A549 (cell line): ENCODE measurements at regions not wholly inside any gene's neighbourhood (a gene's known extent, or its start where the extent isn't known, plus 50 kb on each side); places are given as distances from the start of the nearest gene placed in this dataset.
A peak's percentile ranks its signal among the peaks of the same experiment; 100 is the strongest.

Experiments used
- ATAC-seq, 2 experiments: fragments of 200-7000 bp in 1 of 2; fragments of >200 bp in 1 of 2; cut with Nextera tagmentation in 1 of 2; cut with Tn5 transposase in 1 of 2; 3 replicates each; pipeline versions ENCODE4 v1.8.0 to v1.9.1; 2018 to 2020; ENCODE audit warnings: mild to moderate bottlenecking in 1 of 2, moderate library complexity in 1 of 2
- CTCF ChIA-PET: fragments of 300-600 bp; sonication (Branson Sonifier 250); formaldehyde crosslinking; extraction: SDS; loops from one replicate; lab custom pipeline; 2021; ENCODE audit warnings: antibody characterized with exemption, inconsistent platforms; lab: Yijun Ruan, JAX
- POLR2A ChIA-PET: fragments of 350-600 bp; formaldehyde crosslinking; extraction: SDS; loops from one replicate; lab custom pipeline; 2021; ENCODE audit warnings: antibody characterized with exemption, inconsistent platforms; lab: Yijun Ruan, JAX
- DNase-seq, 2 experiments: peaks; one replicate each; pipeline versions ENCODE4 v3.0.0 to v3.0.0-alpha.2; 2011 to 2016; ENCODE audit warnings: low read depth in 1 of 2, low spot score in 1 of 2
- FAIRE-seq: peaks from 2 replicates; lab custom pipeline; 2011; peaks lifted over from hg19 to GRCh38; lab: Jason Lieb, UNC
- H3K27ac ChIP-seq, 2 experiments: fragments of >200 bp; sonication (Bioruptor Twin); formaldehyde crosslinking; 3 replicates each; pipeline ENCODE4 v1.5.1; 2016 to 2017
- H3K4me1 ChIP-seq: fragments of >200 bp; sonication (Bioruptor Twin); formaldehyde crosslinking; 3 replicates; pipeline ENCODE4 v1.6.1; 2016
- H3K4me2 ChIP-seq: fragments of >200 bp; sonication (Bioruptor Twin); formaldehyde crosslinking; 3 replicates; pipeline ENCODE4 v1.6.1; 2016
- H3K4me3 ChIP-seq: fragments of >200 bp; sonication (Bioruptor Twin); formaldehyde crosslinking; 3 replicates; pipeline ENCODE4 v1.5.1; 2016
- H3K9me3 ChIP-seq: fragments of >200 bp; sonication (Bioruptor Twin); formaldehyde crosslinking; 3 replicates; pipeline ENCODE4 v1.6.1; 2016
- BHLHE40 ChIP-seq: IDR thresholded peaks from 2 replicates; pipeline ENCODE4 v1.6.1; 2012; ENCODE audit warnings: low read depth, low read length, inconsistent platforms
- CHD2 ChIP-seq: fragments of 150-350 bp; IDR thresholded peaks from 2 replicates; pipeline ENCODE4 v1.6.1; 2014; ENCODE audit warnings: low read length; ENCODE audit not compliant: partially characterized antibody
- EP300 ChIP-seq, 2 experiments: fragments of >200 bp; sonication (Bioruptor Twin); formaldehyde crosslinking; IDR thresholded peaks; 2 replicates in 1 of 2; 3 replicates in 1 of 2; pipeline ENCODE4 v1.6.1; 2016 to 2017
- ESRRA ChIP-seq: fragments of 150-350 bp; IDR thresholded peaks from 2 replicates; pipeline ENCODE4 v1.6.1; 2014; ENCODE audit warnings: mild to moderate bottlenecking, low read length, borderline replicate concordance
- FOXS1 ChIP-seq: fragments of 250-450 bp; sonication (Bioruptor Pico); IDR thresholded peaks from 2 replicates; pipeline ENCODE4 v1.5.0; 2020; ENCODE audit warnings: mild to moderate bottlenecking, moderate library complexity
- HMGXB4 ChIP-seq: fragments of 250-450 bp; sonication (Bioruptor Pico); IDR thresholded peaks from 2 replicates; pipeline ENCODE4 v1.5.0; 2021; ENCODE audit warnings: mild to moderate bottlenecking, moderate library complexity, borderline replicate concordance
- HOXB13 ChIP-seq: fragments of 250-450 bp; sonication (Bioruptor Pico); IDR thresholded peaks from 2 replicates; pipeline ENCODE4 v1.5.0; 2020; ENCODE audit warnings: low read depth, mild to moderate bottlenecking, moderate library complexity
- JUN ChIP-seq, 2 experiments: fragments of >200 bp; sonication (Bioruptor Twin); formaldehyde crosslinking; IDR thresholded peaks; 2 replicates in 1 of 2; 3 replicates in 1 of 2; pipeline ENCODE4 v1.6.1; 2016 to 2017
- JUNB ChIP-seq: fragments of >200 bp; sonication (Bioruptor Twin); formaldehyde crosslinking; IDR thresholded peaks from 2 replicates; pipeline ENCODE4 v1.6.1; 2016
- KDM1A ChIP-seq: fragments of 200-600 bp; sonication (generic); IDR thresholded peaks from 2 replicates; pipeline ENCODE4 v1.6.1; 2016; ENCODE audit warnings: low read depth, mild to moderate bottlenecking
- KDM5A ChIP-seq: fragments of 200-600 bp; sonication (generic); IDR thresholded peaks from 2 replicates; pipeline ENCODE4 v1.6.1; 2016; ENCODE audit warnings: antibody characterized with exemption, mild to moderate bottlenecking
- MAFK ChIP-seq: fragments of 450-650 bp; IDR thresholded peaks from 2 replicates; pipeline ENCODE4 v1.6.1; 2014; ENCODE audit not compliant: partially characterized antibody
- MAX ChIP-seq: IDR thresholded peaks from 2 replicates; pipeline ENCODE4 v1.6.1; 2012
- MYC ChIP-seq: IDR thresholded peaks from 2 replicates; pipeline ENCODE4 v1.6.1; 2012; ENCODE audit warnings: mild to moderate bottlenecking, inconsistent platforms, low read length, improper control_type of control experiment, borderline replicate concordance
- NFE2L2 ChIP-seq: fragments of 150-350 bp; conservative IDR thresholded peaks from 2 replicates; pipeline ENCODE4 v1.6.1; 2014; ENCODE audit warnings: low read length
- NR3C1 ChIP-seq: fragments of >200 bp; sonication (Bioruptor Twin); formaldehyde crosslinking; IDR thresholded peaks from 3 replicates; pipeline ENCODE4 v1.6.1; 2017
- POLR2A ChIP-seq: IDR thresholded peaks from 2 replicates; pipeline ENCODE4 v1.6.1; 2012; ENCODE audit warnings: mild to moderate bottlenecking, low read length
- RARB ChIP-seq: fragments of 250-450 bp; sonication (Bioruptor Pico); IDR thresholded peaks from 2 replicates; pipeline ENCODE4 v1.8.0; 2021; ENCODE audit warnings: mild to moderate bottlenecking, moderate library complexity
- RCOR1 ChIP-seq: fragments of 150-350 bp; IDR thresholded peaks from 2 replicates; pipeline ENCODE4 v1.6.1; 2014; ENCODE audit warnings: antibody characterized with exemption, low read length, low read depth
- RFX5 ChIP-seq: fragments of 450-650 bp; IDR thresholded peaks from 2 replicates; pipeline ENCODE4 v1.7.1; 2014; ENCODE audit warnings: antibody characterized with exemption, mild to moderate bottlenecking, moderate library complexity
- RNF2 ChIP-seq: fragments of 200-600 bp; sonication (generic); IDR thresholded peaks from 2 replicates; pipeline ENCODE4 v1.6.1; 2016; ENCODE audit warnings: low read depth, mild to moderate bottlenecking, antibody characterized with exemption, moderate library complexity, borderline replicate concordance
- SREBF2 ChIP-seq: fragments of 450-650 bp; IDR thresholded peaks from 2 replicates; pipeline ENCODE4 v1.6.1; 2014; ENCODE audit warnings: mild to moderate bottlenecking, moderate library complexity
- USF2 ChIP-seq: fragments of 450-650 bp; IDR thresholded peaks from 2 replicates; pipeline ENCODE4 v1.6.1; 2014; ENCODE audit warnings: antibody characterized with exemption
- ZC3H11A ChIP-seq: fragments of 450-650 bp; IDR thresholded peaks from 2 replicates; pipeline ENCODE4 v1.6.1; 2014; ENCODE audit warnings: antibody characterized with exemption, mild to moderate bottlenecking
- ZFP36 ChIP-seq: fragments of 450-650 bp; IDR thresholded peaks from 2 replicates; pipeline ENCODE4 v1.6.1; 2014; ENCODE audit warnings: borderline replicate concordance; ENCODE audit not compliant: partially characterized antibody
- ZNF302 ChIP-seq: fragments of 250-450 bp; sonication (Bioruptor Pico); IDR thresholded peaks from 2 replicates; pipeline ENCODE4 v1.9.0; 2021; ENCODE audit warnings: inconsistent platforms, mild to moderate bottlenecking, moderate library complexity
- WGBS: methylation state at CpG from one replicate; pipeline ENCODE4 v1.1.6; 2017; ENCODE audit errors: missing lambda C conversion rate; 5-methylcytosine and 5-hydroxymethylcytosine counted together
- TF ChIP-seq, protein P1 (sequence below): fragments of >200 bp; sonication (Bioruptor Twin); formaldehyde crosslinking; IDR thresholded peaks from 2 replicates; pipeline ENCODE4 v1.6.1; 2016
- TF ChIP-seq, protein P2 (sequence below): IDR thresholded peaks from 2 replicates; pipeline ENCODE4 v1.6.1; 2012; ENCODE audit warnings: low read depth, borderline replicate concordance

DNA sequence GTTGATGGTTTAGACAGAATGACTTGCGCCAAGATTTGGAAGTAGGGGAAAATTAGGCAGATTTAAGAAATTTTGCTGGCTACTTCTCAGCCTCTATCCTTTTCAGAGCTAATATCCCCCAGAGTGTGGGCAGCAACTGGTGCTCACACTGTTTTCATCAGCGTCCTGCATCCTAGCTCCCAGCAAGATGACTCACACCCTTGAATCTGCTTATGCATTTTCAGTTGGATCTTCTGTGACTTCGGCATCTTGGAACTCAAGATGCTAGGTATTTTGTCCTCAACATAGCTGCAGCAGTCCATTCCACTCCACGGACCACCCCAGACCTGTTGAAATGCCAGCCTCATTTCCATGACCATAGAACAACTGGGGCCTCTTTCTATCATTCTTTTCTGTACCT is 336.1 kb upstream of the NR2F2 start:
- ATAC-seq (no peak), DNase-seq (no peak), FAIRE-seq (no peak)
- ChIA-PET CTCF (interaction anchor here (0.6 kb wide), 1 partner anchor 969 kb away, joined by 3 read pairs; no protein-coding TSS in a partner anchor), POLR2A (no interaction called here)
- H3K9me3 ChIP-seq: no peaks in the 10 kb centered on the region
- H3K4me2 ChIP-seq: no peak overlapping the region
- WGBS: 41% methylated on average over 4 of the region's 4 CpGs
- no peak overlapping the region for H3K4me3 ChIP-seq
- no peaks in the 10 kb centered on the region for H3K4me1 ChIP-seq
- no peak overlapping the region for H3K27ac ChIP-seq
- TF ChIP-seq, protein P1, sequence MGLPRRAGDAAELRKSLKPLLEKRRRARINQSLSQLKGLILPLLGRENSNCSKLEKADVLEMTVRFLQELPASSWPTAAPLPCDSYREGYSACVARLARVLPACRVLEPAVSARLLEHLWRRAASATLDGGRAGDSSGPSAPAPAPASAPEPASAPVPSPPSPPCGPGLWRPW: no peak
- no peak for TF ChIP-seq NR3C1
- TF ChIP-seq ESRRA: no peak
- no peak for TF ChIP-seq HMGXB4 (CRISPR knock-in tag)
- TF ChIP-seq, protein P2, sequence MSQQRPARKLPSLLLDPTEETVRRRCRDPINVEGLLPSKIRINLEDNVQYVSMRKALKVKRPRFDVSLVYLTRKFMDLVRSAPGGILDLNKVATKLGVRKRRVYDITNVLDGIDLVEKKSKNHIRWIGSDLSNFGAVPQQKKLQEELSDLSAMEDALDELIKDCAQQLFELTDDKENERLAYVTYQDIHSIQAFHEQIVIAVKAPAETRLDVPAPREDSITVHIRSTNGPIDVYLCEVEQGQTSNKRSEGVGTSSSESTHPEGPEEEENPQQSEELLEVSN: no peak
- no peak for TF ChIP-seq USF2
- TF ChIP-seq ZFP36: no peak
- no peak for TF ChIP-seq BHLHE40
- TF ChIP-seq JUN (IDR thresholded peaks at IDR 0.05): no peak
- no peak for TF ChIP-seq JUNB
- TF ChIP-seq ZC3H11A: no peak
- TF ChIP-seq MAFK: no peak
- TF ChIP-seq RARB (CRISPR knock-in tag): no peak

DNA sequence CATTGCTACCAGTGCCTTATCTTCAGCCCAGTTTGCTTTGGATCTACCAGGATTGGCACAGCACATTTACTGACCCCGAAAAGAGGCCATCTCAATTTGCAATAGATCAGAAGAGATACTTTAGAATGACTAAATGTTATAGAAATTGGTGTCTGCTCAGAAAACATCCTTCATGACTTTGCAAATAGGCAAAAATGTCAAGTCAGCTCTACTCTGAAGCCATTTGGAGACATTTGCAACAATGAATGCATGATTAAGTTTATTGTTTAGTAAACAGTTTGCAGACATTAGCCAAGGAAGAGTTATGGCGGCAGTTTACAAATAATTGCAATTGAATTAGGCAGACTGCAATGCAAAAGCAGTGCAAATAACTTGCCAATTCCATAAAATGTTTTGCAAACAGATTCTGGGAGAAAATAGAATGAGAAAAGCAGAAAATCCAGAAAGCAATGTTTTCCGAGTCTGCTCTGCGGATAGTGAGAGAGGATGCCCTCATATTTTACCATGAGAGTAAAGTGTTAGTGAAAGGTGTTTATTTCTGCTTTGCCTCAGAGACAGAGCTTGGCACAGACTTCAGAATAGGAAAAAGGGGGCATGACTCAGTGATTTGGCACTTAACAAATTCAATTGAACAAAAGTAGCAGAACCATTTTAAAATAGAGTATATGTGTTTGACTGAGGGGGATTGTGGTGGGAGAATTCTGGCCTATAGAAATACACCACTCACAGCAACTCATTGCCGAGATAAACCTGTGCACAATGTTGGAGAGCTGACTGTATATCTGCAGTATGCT is 334.9 kb upstream of the NR2F2 start:
- Histone ChIP-seq H3K4me1 (no peaks in the 10 kb centered on the region), H3K4me3 (no peak overlapping the region), H3K4me2 (no peak overlapping the region), H3K27ac (no peak overlapping the region), H3K9me3 (no peaks in the 10 kb centered on the region)
- ChIA-PET POLR2A (no interaction called here), CTCF (no interaction called here)
- ATAC-seq: no peak
- TF ChIP-seq MAFK (peak; percentile 81), RNF2 (no peak), NFE2L2 (0 out of 2 replicates have a peak, but pooled peaks have one; percentile 10)
- TF ChIP-seq, all 56 proteins: peak for 2
- no peak for DNase-seq
- whole genome bisulfite sequencing: 66% methylated on average over 5 of the region's 5 CpGs
- no peak for FAIRE-seq

DNA sequence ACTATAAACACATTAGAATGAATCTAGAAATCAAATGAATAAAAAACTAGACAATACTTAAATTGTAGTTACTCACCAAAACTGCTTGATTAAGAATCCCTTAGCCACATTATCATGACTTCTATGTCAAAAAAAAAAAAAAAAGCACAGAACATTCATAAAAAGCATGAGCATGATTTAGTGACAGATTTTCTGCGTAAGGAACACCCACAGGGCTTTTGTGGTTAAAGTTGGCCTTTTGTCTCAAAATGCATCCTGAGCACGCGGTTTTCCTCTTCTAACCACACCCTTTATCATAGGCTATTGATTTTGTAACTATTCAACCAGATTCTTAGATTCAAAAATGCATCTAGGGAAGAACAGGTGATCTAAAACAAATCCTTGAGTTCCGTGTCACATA is 334.0 kb upstream of the NR2F2 start:
- 52% methylated on average over 4 of the region's 4 CpGs for WGBS
- FAIRE-seq: no peak
- H3K4me1 ChIP-seq: no peaks in the 10 kb centered on the region
- POLR2A ChIA-PET: no interaction called here
- no peak for TF ChIP-seq ESRRA
- H3K9me3 ChIP-seq: no peaks in the 10 kb centered on the region
- H3K27ac ChIP-seq: no peak overlapping the region
- ATAC-seq: no peak
- H3K4me3 ChIP-seq: no peak overlapping the region
- H3K4me2 ChIP-seq: no peak overlapping the region
- DNase-seq: no peak
- CTCF ChIA-PET: no interaction called here

- TF ChIP-seq MAX: no peak
- TF ChIP-seq MAFK: no peak
- TF ChIP-seq EP300 (IDR thresholded peaks at IDR 0.05): no peak
- no peak for TF ChIP-seq CHD2
- TF ChIP-seq, protein P1: no peak
- TF ChIP-seq HOXB13 (CRISPR knock-in tag): no peak
- TF ChIP-seq POLR2A: no peak
- no peak for TF ChIP-seq JUNB
- no peak for TF ChIP-seq SREBF2
- TF ChIP-seq NFE2L2: no peak
- TF ChIP-seq RFX5: no peak
- TF ChIP-seq RCOR1: no peak
- no peak for TF ChIP-seq FOXS1 (CRISPR knock-in tag)
- TF ChIP-seq KDM5A: no peak
- no peak for TF ChIP-seq MYC
- no peak for TF ChIP-seq ZNF302 (CRISPR knock-in tag)
- no peak for TF ChIP-seq KDM1A
- POLR2A ChIA-PET: no interaction called here
These were observed 331.6 kb upstream of the NR2F2 start for GRCh38 chr15:95998935-95999334.

More at GRCh38 chr15:95998935-95999334, 331.6 kb upstream of the NR2F2 start:
- Histone ChIP-seq H3K4me2 (no peak overlapping the region), H3K4me1 (no peaks in the 10 kb centered on the region), H3K4me3 (no peak overlapping the region), H3K27ac (no peak overlapping the region), H3K9me3 (no peaks in the 10 kb centered on the region)
- DNase-seq (no peak), FAIRE-seq (no peak), ATAC-seq (no peak)
- CTCF ChIA-PET: no interaction called here
- WGBS: 56% methylated on average over 4 of the region's 4 CpGs
